Endothelial cell of umbilical vein (primary cell): ENCODE measurements at regions not wholly inside any gene's neighbourhood (a gene's known extent, or its start where the extent isn't known, plus 50 kb on each side); places are given as distances from the start of the nearest gene placed in this dataset.

Experiments used
- BruUV-seq: library from RNA; stranded (reverse); fragments of 400-500 nt; replicated peaks from 2 replicates; lab custom pipeline; 2021; lab: Mats Ljungman, UMichigan
- CTCF ChIA-PET: fragments of 300-600, 350-600 bp; sonication (Branson Sonifier 250); formaldehyde crosslinking; loops from one replicate; lab custom pipeline; 2021; ENCODE audit warnings: antibody characterized with exemption, inconsistent platforms; lab: Charles Lee
- POLR2A ChIA-PET: fragments of 300-600, 350-600 bp; sonication (Branson Sonifier 250); formaldehyde crosslinking; loops from one replicate; lab custom pipeline; 2021; ENCODE audit warnings: antibody characterized with exemption, inconsistent platforms; lab: Charles Lee
- DNase-seq: peaks from one replicate; pipeline ENCODE4 v3.0.0-alpha.2; 2011; ENCODE audit warnings: low read depth, low spot score
- FAIRE-seq: peaks from 2 replicates; lab custom pipeline; 2011; peaks lifted over from hg19 to GRCh38; lab: Jason Lieb, UNC
- H2AFZ ChIP-seq: 2 replicates; pipeline ENCODE4 v1.6.0; 2012; ENCODE audit warnings: low read depth, low read length, control low read depth, inconsistent platforms
- H3K27ac ChIP-seq: 2 replicates; pipeline ENCODE4 v1.5.1; 2011; ENCODE audit warnings: low read depth, mild to moderate bottlenecking, control low read depth, low read length, moderate library complexity; ENCODE audit not compliant: insufficient read depth
- H3K27me3 ChIP-seq, 2 experiments: 2 replicates each; pipeline versions ENCODE4 v1.6.0 to v1.6.1; 2011; ENCODE audit warnings: low read length in 2 of 2, mixed read lengths in 1 of 2; ENCODE audit not compliant: control insufficient read depth in 2 of 2, insufficient read depth in 2 of 2
- H3K36me3 ChIP-seq, 2 experiments: 2 replicates in 1 of 2; 3 replicates in 1 of 2; pipeline ENCODE4 v1.5.1; 2011; ENCODE audit warnings: low read length in 2 of 2, mild to moderate bottlenecking in 1 of 2, moderate library complexity in 1 of 2; ENCODE audit not compliant: control insufficient read depth in 2 of 2, insufficient read depth in 2 of 2; ENCODE audit errors: extremely low read depth in 1 of 2
- H3K4me1 ChIP-seq: 3 replicates; pipeline ENCODE4 v1.5.1; 2011; ENCODE audit warnings: mild to moderate bottlenecking, low read length; ENCODE audit not compliant: control insufficient read depth, insufficient read depth; ENCODE audit errors: extremely low read depth
- H3K4me2 ChIP-seq: 2 replicates; pipeline ENCODE4 v1.6.1; 2011; ENCODE audit warnings: low read length, control low read depth, mixed read lengths; ENCODE audit not compliant: insufficient read depth
- H3K4me3 ChIP-seq, 3 experiments: fragments of 200-600 bp in 1 of 3; sonication (generic), shearing (Covaris generic) in 1 of 3; replicated peaks in 1 of 3; 2 replicates each; pipeline ENCODE4 v1.5.1; 2011 to 2016; ENCODE audit warnings: control low read depth in 3 of 3, low read length in 3 of 3, mild to moderate bottlenecking in 2 of 3, inconsistent platforms in 1 of 3, low read depth in 1 of 3, moderate library complexity in 1 of 3; ENCODE audit not compliant: insufficient read depth in 1 of 3
- H3K79me2 ChIP-seq: 2 replicates; pipeline ENCODE4 v1.6.0; 2012; ENCODE audit warnings: low read length, inconsistent platforms; ENCODE audit not compliant: control insufficient read depth, insufficient read depth
- H3K9ac ChIP-seq: replicated peaks from 2 replicates; pipeline ENCODE3; 2011; ENCODE audit warnings: low read length, control low read depth; ENCODE audit not compliant: insufficient read depth; ENCODE audit errors: extremely low read depth
- H3K9me1 ChIP-seq: replicated peaks from 3 replicates; pipeline ENCODE4 v1.6.0; 2011; ENCODE audit warnings: mild to moderate bottlenecking, low read length; ENCODE audit not compliant: control insufficient read depth, insufficient read depth; ENCODE audit errors: extremely low read depth
- H3K9me3 ChIP-seq: replicated peaks from 2 replicates; pipeline ENCODE4 v1.5.1; 2012; ENCODE audit warnings: low read length, inconsistent platforms; ENCODE audit not compliant: control insufficient read depth, insufficient read depth
- H4K20me1 ChIP-seq: replicated peaks from 2 replicates; pipeline ENCODE3; 2011; ENCODE audit warnings: mild to moderate bottlenecking, low read length; ENCODE audit not compliant: control insufficient read depth, insufficient read depth; ENCODE audit errors: extremely low read depth
- CTCF ChIP-seq, 2 donors: IDR thresholded peaks; 1 replicate in 1 of 2; 2 replicates in 1 of 2; pipeline ENCODE4 v1.5.1; 2011; ENCODE audit warnings: low read length in 2 of 2, mild to moderate bottlenecking in 2 of 2, moderate library complexity in 2 of 2, control low read depth in 1 of 2, inconsistent platforms in 1 of 2, low read depth in 1 of 2; ENCODE audit not compliant: insufficient read depth in 1 of 2; ENCODE audit errors: extremely low read depth in 1 of 2
- EZH2 ChIP-seq: IDR thresholded peaks from 2 replicates; pipeline ENCODE4 v1.6.1; 2012; ENCODE audit warnings: borderline replicate concordance, low read depth, mild to moderate bottlenecking, moderate library complexity, low read length, inconsistent platforms; ENCODE audit not compliant: severe bottlenecking
- FOS ChIP-seq: IDR thresholded peaks from 2 replicates; pipeline ENCODE4 v1.6.1; 2011; ENCODE audit warnings: mild to moderate bottlenecking, low read length, moderate library complexity, borderline replicate concordance; ENCODE audit not compliant: insufficient read depth
- GATA2 ChIP-seq: IDR thresholded peaks from 2 replicates; pipeline ENCODE4 v1.7.0; 2011; ENCODE audit warnings: low read depth, mild to moderate bottlenecking, moderate library complexity, mixed read lengths, low read length; ENCODE audit not compliant: insufficient read length, insufficient read depth
- JUN ChIP-seq: IDR thresholded peaks from 2 replicates; pipeline ENCODE4 v1.6.1; 2011; ENCODE audit warnings: borderline replicate concordance, low read depth; ENCODE audit not compliant: insufficient read length, insufficient read depth
- MAX ChIP-seq: IDR thresholded peaks from 2 replicates; pipeline ENCODE4 v1.6.1; 2011; ENCODE audit not compliant: insufficient read depth, insufficient read length
- MYC ChIP-seq: IDR thresholded peaks from one replicate; pipeline ENCODE4 v1.6.1; 2011; ENCODE audit warnings: mild to moderate bottlenecking, low read depth, low read length
- POLR2A ChIP-seq: IDR thresholded peaks from 2 replicates; pipeline ENCODE4 v1.6.1; 2012; ENCODE audit warnings: low read depth, mild to moderate bottlenecking, control low read depth, low read length
- POLR2AphosphoS5 ChIP-seq: IDR thresholded peaks from 2 replicates; pipeline ENCODE4 v1.6.1; 2012; ENCODE audit warnings: low read depth, mild to moderate bottlenecking, control low read depth, low read length, moderate library complexity; ENCODE audit not compliant: insufficient read depth
- dilution Hi-C: fragments of 300-500 bp; cut with MboI; formaldehyde crosslinking; loops from one replicate; pipeline ENCODE4 v1.15.0; 2019; ENCODE audit warnings: low sequenced_read_pairs; ENCODE audit not compliant: extremely low pct_ligation_motif_present
- intact Hi-C: fragments of 100-400 bp; cut with micrococcal nuclease; formaldehyde crosslinking; loops from one replicate; pipeline ENCODE4 v1.10.0; 2022

- H3K4me2 ChIP-seq, result no peak overlapping the region
- H3K4me1 ChIP-seq, result no peaks in the 10 kb centered on the region
- H3K9me1 ChIP-seq, result no peaks in the 10 kb centered on the region
- no peaks in the 10 kb centered on the region for H3K9me3 ChIP-seq
- intact Hi-C loops, result no loop called here
- no peak overlapping the region for H3K9ac ChIP-seq
- no peaks in the 10 kb centered on the region for H4K20me1 ChIP-seq
- H2AFZ ChIP-seq, result no peak overlapping the region
- DNase-seq (no peak), FAIRE-seq (no peak)
- H3K36me3 ChIP-seq, result no peaks in the 10 kb centered on the region
- no peaks in the 10 kb centered on the region for H3K79me2 ChIP-seq
- ChIA-PET POLR2A (no interaction called here), CTCF (no interaction called here)
- dilution Hi-C loops, result no loop called here
- H3K27me3 ChIP-seq, result no peaks in the 10 kb centered on the region
- no peak overlapping the region for H3K27ac ChIP-seq
- no peak overlapping the region for H3K4me3 ChIP-seq
- no TSS peak for BruUV-seq
- TF ChIP-seq MYC, result no peak
- TF ChIP-seq EZH2, result no peak
- TF ChIP-seq GATA2, result no peak
- no peak for TF ChIP-seq CTCF (IDR thresholded peaks at IDR 0.05; ENCODE audit: extremely low read depth in 1 of 2, insufficient read depth in 1 of 2, low read depth in 1 of 2, low read length in 2 of 2)
- no peak for TF ChIP-seq JUN
- no peak for TF ChIP-seq MAX
- TF ChIP-seq POLR2A, result no peak
- no peak for TF ChIP-seq FOS
- no peak for TF ChIP-seq POLR2AphosphoS5
Observed at GRCh38 chr3:151552589-151552988, 91.7 kb upstream of the IGSF10 start.
